Endodermal cell (in vitro differentiated cells): ENCODE measurements at regions not wholly inside any gene's neighbourhood (a gene's known extent, or its start where the extent isn't known, plus 50 kb on each side); places are given as distances from the start of the nearest gene placed in this dataset.

Source experiments
- DNase-seq: peaks from one replicate; pipeline ENCODE4 v3.0.0-alpha.2; 2017
- H3K27ac ChIP-seq: 2 replicates; pipeline ENCODE4 v1.5.1; 2013; ENCODE audit warnings: mild to moderate bottlenecking, low read depth, low read length, moderate library complexity
- H3K27me3 ChIP-seq: 2 replicates; pipeline ENCODE4 v1.6.1; 2013; ENCODE audit warnings: mild to moderate bottlenecking, low read length, moderate library complexity; ENCODE audit not compliant: insufficient read depth, control insufficient read depth, poor library complexity, severe bottlenecking
- H3K36me3 ChIP-seq: 2 replicates; pipeline ENCODE4 v1.7.0; 2013; ENCODE audit warnings: mild to moderate bottlenecking, low read length, moderate library complexity; ENCODE audit not compliant: control insufficient read depth, insufficient read depth
- H3K4me1 ChIP-seq: one replicate; pipeline ENCODE4 v1.7.0; 2013; ENCODE audit warnings: low read length; ENCODE audit not compliant: control insufficient read depth, insufficient read depth
- H3K4me3 ChIP-seq: 2 replicates; pipeline ENCODE4 v1.5.1; 2013; ENCODE audit warnings: mild to moderate bottlenecking, low read length, moderate library complexity
- H3K9ac ChIP-seq: 2 replicates; pipeline ENCODE4 v1.6.1; 2013; ENCODE audit warnings: mild to moderate bottlenecking, low read length, moderate library complexity; ENCODE audit not compliant: poor library complexity, severe bottlenecking; ENCODE audit errors: extremely low read depth
- H3K9me3 ChIP-seq: 2 replicates; pipeline ENCODE4 v1.6.1; 2013; ENCODE audit warnings: mild to moderate bottlenecking, low read length, moderate library complexity; ENCODE audit not compliant: control insufficient read depth
- H3K27ac Mint-ChIP-seq: 2 replicates; pipeline ENCODE4 v1.8.0; 2020; ENCODE audit warnings: mixed read lengths
- H3K27me3 Mint-ChIP-seq: 2 replicates; pipeline ENCODE4 v1.8.0; 2021; ENCODE audit warnings: mild to moderate bottlenecking, mixed read lengths; ENCODE audit not compliant: insufficient read depth
- H3K36me3 Mint-ChIP-seq: 2 replicates; pipeline ENCODE4 v1.8.0; 2020; ENCODE audit warnings: low read depth, mixed read lengths
- H3K4me1 Mint-ChIP-seq: 2 replicates; pipeline ENCODE4 v1.8.0; 2020; ENCODE audit warnings: mixed read lengths
- H3K4me3 Mint-ChIP-seq: 2 replicates; pipeline ENCODE4 v1.8.0; 2020; ENCODE audit warnings: mild to moderate bottlenecking, moderate library complexity, mixed read lengths
- H3K9me3 Mint-ChIP-seq: 2 replicates; pipeline ENCODE4 v1.8.0; 2020; ENCODE audit warnings: mild to moderate bottlenecking, mixed read lengths
- CTCF ChIP-seq: fragments of 200-600 bp; sonication (generic); conservative IDR thresholded peaks from 2 replicates; pipeline ENCODE4 v1.5.0; 2021; ENCODE audit warnings: antibody characterized with exemption, mild to moderate bottlenecking
- WGBS, 2 experiments: methylation state at CpG; one replicate each; pipeline versions ENCODE4 v1.1.5 to v1.1.7; 2013; ENCODE audit warnings: missing lambda C conversion rate in 2 of 2, mixed read lengths in 1 of 2; ENCODE audit not compliant: insufficient coverage in 1 of 2, insufficient read length in 1 of 2; 5-methylcytosine and 5-hydroxymethylcytosine counted together

DNA sequence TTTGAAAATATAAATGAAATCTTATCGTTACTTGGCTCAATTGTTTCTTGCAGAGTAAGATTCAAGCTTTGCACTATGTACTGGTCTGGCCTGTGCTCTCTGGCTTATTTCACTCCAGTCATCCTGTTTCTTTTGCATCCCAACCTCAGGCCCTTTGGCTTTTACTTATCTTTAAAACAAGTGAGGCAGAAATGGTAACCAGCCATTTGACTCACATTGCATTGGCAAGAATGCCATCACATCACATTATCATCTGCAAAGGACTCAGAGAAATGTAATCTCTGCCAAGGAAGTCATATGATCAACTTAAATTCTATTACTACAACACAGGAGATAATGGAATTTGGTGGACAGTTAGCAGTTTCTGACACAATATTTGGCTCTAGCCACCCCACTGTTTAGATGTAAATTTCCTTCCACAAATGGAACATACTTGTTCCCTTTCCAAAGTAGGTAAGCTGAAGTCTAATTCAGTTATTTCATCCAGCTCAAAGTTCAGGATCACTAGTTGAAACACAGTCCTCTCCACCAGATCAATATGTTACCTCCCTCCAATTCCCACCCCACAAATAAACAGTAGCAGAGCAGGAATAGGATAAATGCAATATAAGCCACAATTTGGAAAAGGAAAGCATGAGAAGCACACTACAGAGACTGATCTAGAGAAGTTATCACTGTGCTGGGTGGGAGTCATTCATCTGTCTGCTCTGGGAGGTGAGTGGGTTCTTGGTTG lies 65.0 kb upstream of the DSC1 start:
- peaks cover 16% of the 10 kb centered on the region for H3K4me1 Mint-ChIP-seq
- H3K27ac Mint-ChIP-seq, result no peak overlapping the region
- H3K9ac ChIP-seq, result no peak overlapping the region
- H3K36me3 ChIP-seq, result no peaks in the 10 kb centered on the region
- H3K27me3 ChIP-seq, result no peaks in the 10 kb centered on the region
- H3K4me1 ChIP-seq, result peaks cover 9% of the 10 kb centered on the region
- H3K4me3 ChIP-seq, result no peak overlapping the region
- no peak for DNase-seq
- WGBS, 2 experiments, result 100% methylated on average over 1 of the region's 1 CpG
- H3K4me3 Mint-ChIP-seq, result no peak overlapping the region
- no peak for TF ChIP-seq CTCF
- no peaks in the 10 kb centered on the region for H3K9me3 ChIP-seq
- no peaks in the 10 kb centered on the region for H3K36me3 Mint-ChIP-seq
- peaks cover 3% of the 10 kb centered on the region for H3K9me3 Mint-ChIP-seq
- H3K27ac ChIP-seq, result no peak overlapping the region
- no peaks in the 10 kb centered on the region for H3K27me3 Mint-ChIP-seq

DNA sequence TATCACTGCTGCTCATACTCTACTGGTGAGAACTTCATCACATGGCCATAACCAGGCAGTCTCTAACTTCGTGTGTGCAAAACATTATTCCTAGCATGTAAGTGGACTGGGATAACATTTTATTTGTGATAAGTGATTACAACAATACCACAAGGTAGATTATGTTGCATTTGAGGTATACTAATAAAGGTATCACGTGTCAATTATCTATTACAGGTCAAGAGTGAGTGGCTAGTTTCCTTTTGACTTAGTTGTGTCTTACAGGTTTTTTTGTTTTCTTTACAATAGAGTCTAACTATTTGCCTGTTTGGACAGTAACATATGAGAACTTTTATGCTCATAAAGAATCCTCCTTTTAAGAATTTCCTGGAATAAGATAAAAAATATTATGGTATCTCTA lies 67.2 kb upstream of the DSC1 start:
- DNase-seq, result no peak
- Histone ChIP-seq H3K36me3 (no peaks in the 10 kb centered on the region), H3K4me1 (peaks cover 13% of the 10 kb centered on the region), H3K4me3 (no peak overlapping the region), H3K27me3 (no peaks in the 10 kb centered on the region), H3K9ac (no peak overlapping the region), H3K9me3 (no peaks in the 10 kb centered on the region), H3K27ac (no peak overlapping the region)
- no peaks in the 10 kb centered on the region for H3K9me3 Mint-ChIP-seq
- H3K36me3 Mint-ChIP-seq, result no peaks in the 10 kb centered on the region
- no peak overlapping the region for H3K4me3 Mint-ChIP-seq
- H3K27me3 Mint-ChIP-seq, result no peaks in the 10 kb centered on the region
- no peak overlapping the region for H3K27ac Mint-ChIP-seq
- peaks cover 25% of the 10 kb centered on the region for H3K4me1 Mint-ChIP-seq
- 80 to 89% methylated on average over 1 of the region's 2 CpGs for WGBS, 2 experiments
- TF ChIP-seq CTCF, result no peak

- no peaks in the 10 kb centered on the region for H3K27me3 ChIP-seq
- no peak for TF ChIP-seq CTCF
- no peaks in the 10 kb centered on the region for H3K27me3 Mint-ChIP-seq
- 35 to 44% methylated on average over 2 to 3 of the region's 3 CpGs for WGBS, 2 experiments
- H3K9ac ChIP-seq, result no peak overlapping the region
- no peak overlapping the region for H3K4me3 ChIP-seq
- H3K36me3 ChIP-seq, result no peaks in the 10 kb centered on the region
- DNase-seq, result no peak
- H3K9me3 Mint-ChIP-seq, result no peaks in the 10 kb centered on the region
- H3K4me1 Mint-ChIP-seq, result peaks cover 19% of the 10 kb centered on the region
- no peak overlapping the region for H3K27ac Mint-ChIP-seq
- H3K9me3 ChIP-seq, result no peaks in the 10 kb centered on the region
- H3K36me3 Mint-ChIP-seq, result no peaks in the 10 kb centered on the region
- peaks cover 13% of the 10 kb centered on the region for H3K4me1 ChIP-seq
- no peak overlapping the region for H3K27ac ChIP-seq
- H3K4me3 Mint-ChIP-seq, result no peak overlapping the region
Measured at GRCh38 chr18:31230495-31230894, 67.8 kb upstream of the DSC1 start.
